Hepatocyte (in vitro differentiated cells): ENCODE measurements at regions not wholly inside any gene's neighbourhood (a gene's known extent, or its start where the extent isn't known, plus 50 kb on each side); places are given as distances from the start of the nearest gene placed in this dataset.

Experiments used
- CTCF ChIP-seq: fragments of 200-600 bp; sonication (generic); IDR thresholded peaks from 2 replicates; pipeline ENCODE4 v1.5.1; 2016; ENCODE audit warnings: antibody characterized with exemption, mild to moderate bottlenecking; ENCODE audit not compliant: poor library complexity
- EZH2 ChIP-seq: fragments of 200-600 bp; sonication (generic); IDR thresholded peaks from 2 replicates; pipeline ENCODE4 v1.6.1; 2016; ENCODE audit warnings: antibody characterized with exemption, mild to moderate bottlenecking, borderline replicate concordance
- EZH2phosphoT487 ChIP-seq: fragments of 200-600 bp; sonication (generic); IDR thresholded peaks from one replicate; pipeline ENCODE4 v1.6.1; 2018; ENCODE audit warnings: antibody characterized with exemption, mild to moderate bottlenecking, low read depth, moderate library complexity; ENCODE audit not compliant: unreplicated experiment, severe bottlenecking

- no peak for TF ChIP-seq CTCF
- TF ChIP-seq EZH2: no peak
- TF ChIP-seq EZH2phosphoT487: no peak
These were observed 167.8 kb upstream of the EPHA6 start for GRCh38 chr3:96646596-96646995.
